Thyroid gland (tissue), 4 donors: ENCODE measurements at regions not wholly inside any gene's neighbourhood (a gene's known extent, or its start where the extent isn't known, plus 50 kb on each side); places are given as distances from the start of the nearest gene placed in this dataset.
"Not testable (repeated sequence)": the region's sequence is repeated elsewhere in the genome, so short reads cannot be mapped to it uniquely, and the experiment has no call there.

Experiments
- DNase-seq, 2 donors: peaks; one replicate each; pipeline ENCODE4 v3.0.0-alpha.2; 2019
- H3K27ac ChIP-seq, 3 donors: fragments of 200-600 bp; sonication (generic); 1 replicate in 2 of 3; 2 replicates in 1 of 3; pipeline ENCODE4 v1.5.1; 2016 to 2019; ENCODE audit warnings: mild to moderate bottlenecking in 1 of 3, moderate library complexity in 1 of 3
- H3K27me3 ChIP-seq: fragments of 200-600 bp; sonication (generic); one replicate; pipeline ENCODE4 v1.5.1; 2019
- H3K36me3 ChIP-seq, 2 donors: fragments of 200-600 bp; sonication (generic); one replicate each; pipeline ENCODE4 v1.5.1; 2016 to 2019
- H3K4me1 ChIP-seq, 2 donors: fragments of 200-600 bp; sonication (generic); one replicate each; pipeline ENCODE4 v1.5.1; 2017 to 2019
- H3K4me3 ChIP-seq, 3 donors: fragments of 200-600 bp; sonication (generic); replicated peaks in 1 of 3; 1 replicate in 2 of 3; 2 replicates in 1 of 3; pipeline ENCODE4 v1.5.1; 2016; ENCODE audit warnings: mild to moderate bottlenecking in 1 of 3
- H3K9me3 ChIP-seq: fragments of 200-600 bp; sonication (generic); one replicate; pipeline ENCODE4 v1.5.1; 2017
- POLR2A ChIP-seq, 2 donors: fragments of 450-650 bp; IDR thresholded peaks; one replicate each; pipeline ENCODE4 v1.6.1; 2017; ENCODE audit warnings: antibody characterized with exemption in 2 of 2, mild to moderate bottlenecking in 2 of 2, moderate library complexity in 1 of 2
- WGBS, 2 donors: methylation state at CpG; one replicate each; pipeline ENCODE4 v1.1.5; 2017; 5-methylcytosine and 5-hydroxymethylcytosine counted together
- intact Hi-C: fragments of 100-400 bp; cut with DNase I; formaldehyde crosslinking; loops from one replicate; pipeline ENCODE4 v1.15.1; 2023
- TF ChIP-seq, protein P1 (sequence below), 6 experiments: fragments of 200-600 bp in 3 of 6; fragments of 450-650 bp in 3 of 6; sonication (generic) in 3 of 6; IDR thresholded peaks; one replicate each; pipeline ENCODE4 v1.5.1; 2016 to 2019; ENCODE audit warnings: antibody characterized with exemption in 6 of 6, mild to moderate bottlenecking in 2 of 6, inconsistent platforms in 1 of 6, moderate library complexity in 1 of 6

DNA sequence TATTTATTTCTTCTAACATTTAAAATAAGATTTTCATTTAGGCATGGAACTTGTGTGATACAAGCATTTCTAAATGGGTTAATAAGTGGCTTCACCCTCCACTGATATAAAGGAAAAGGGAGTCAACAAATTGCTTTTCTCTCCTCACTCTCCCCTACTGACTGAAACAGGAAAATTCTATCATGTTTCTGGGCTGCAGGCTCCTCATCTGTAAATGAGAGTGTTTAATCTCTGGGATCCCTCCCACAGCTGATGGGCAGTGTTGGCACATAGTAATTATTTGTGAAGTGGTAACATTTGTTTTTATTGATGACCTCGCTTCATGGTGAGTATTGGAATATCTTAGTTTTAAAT is 69.8 kb upstream of the WARS2 start:
- intact Hi-C loops: no loop called here
- H3K9me3 ChIP-seq: no peaks in the 10 kb centered on the region
- no peak for DNase-seq
- H3K27me3 ChIP-seq: no peaks in the 10 kb centered on the region
- H3K27ac ChIP-seq: no peak overlapping the region
- no peaks in the 10 kb centered on the region for H3K4me1 ChIP-seq
- H3K4me3 ChIP-seq: no peak overlapping the region
- TF ChIP-seq POLR2A (IDR thresholded peaks at IDR 0.05): no peak
- TF ChIP-seq, protein P1, sequence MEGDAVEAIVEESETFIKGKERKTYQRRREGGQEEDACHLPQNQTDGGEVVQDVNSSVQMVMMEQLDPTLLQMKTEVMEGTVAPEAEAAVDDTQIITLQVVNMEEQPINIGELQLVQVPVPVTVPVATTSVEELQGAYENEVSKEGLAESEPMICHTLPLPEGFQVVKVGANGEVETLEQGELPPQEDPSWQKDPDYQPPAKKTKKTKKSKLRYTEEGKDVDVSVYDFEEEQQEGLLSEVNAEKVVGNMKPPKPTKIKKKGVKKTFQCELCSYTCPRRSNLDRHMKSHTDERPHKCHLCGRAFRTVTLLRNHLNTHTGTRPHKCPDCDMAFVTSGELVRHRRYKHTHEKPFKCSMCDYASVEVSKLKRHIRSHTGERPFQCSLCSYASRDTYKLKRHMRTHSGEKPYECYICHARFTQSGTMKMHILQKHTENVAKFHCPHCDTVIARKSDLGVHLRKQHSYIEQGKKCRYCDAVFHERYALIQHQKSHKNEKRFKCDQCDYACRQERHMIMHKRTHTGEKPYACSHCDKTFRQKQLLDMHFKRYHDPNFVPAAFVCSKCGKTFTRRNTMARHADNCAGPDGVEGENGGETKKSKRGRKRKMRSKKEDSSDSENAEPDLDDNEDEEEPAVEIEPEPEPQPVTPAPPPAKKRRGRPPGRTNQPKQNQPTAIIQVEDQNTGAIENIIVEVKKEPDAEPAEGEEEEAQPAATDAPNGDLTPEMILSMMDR (IDR thresholded peaks at IDR 0.05): no peak
- no peaks in the 10 kb centered on the region for H3K36me3 ChIP-seq
- WGBS, 2 donors: 97% methylated on average over 1 of the region's 1 CpG

DNA sequence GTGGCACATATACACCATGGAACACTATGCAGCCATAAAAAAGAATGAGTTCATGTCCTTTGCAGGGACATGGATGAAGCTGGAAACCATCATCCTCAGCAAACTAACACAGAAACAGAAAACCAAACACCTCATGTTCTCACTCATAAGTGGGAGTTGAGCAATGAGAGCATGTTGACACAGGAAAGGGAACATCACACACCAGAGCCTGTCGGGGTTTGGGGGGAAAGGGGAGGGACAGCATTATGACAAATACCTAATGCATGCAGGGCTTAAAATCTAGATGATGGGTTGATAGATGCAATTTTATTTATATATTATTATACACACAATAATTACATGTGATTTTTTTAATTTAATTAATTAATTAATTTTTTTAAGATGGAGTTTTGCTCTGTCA is 72.8 kb upstream of the WARS2 start:
- H3K4me1 ChIP-seq, H3K27me3 ChIP-seq, H3K4me3 ChIP-seq, DNase-seq, H3K27ac ChIP-seq, H3K36me3 ChIP-seq, H3K9me3 ChIP-seq, intact Hi-C loops: not testable (repeated sequence)
- WGBS, 2 donors: 86 to 100% methylated on average over 1 of the region's 1 CpG

DNA sequence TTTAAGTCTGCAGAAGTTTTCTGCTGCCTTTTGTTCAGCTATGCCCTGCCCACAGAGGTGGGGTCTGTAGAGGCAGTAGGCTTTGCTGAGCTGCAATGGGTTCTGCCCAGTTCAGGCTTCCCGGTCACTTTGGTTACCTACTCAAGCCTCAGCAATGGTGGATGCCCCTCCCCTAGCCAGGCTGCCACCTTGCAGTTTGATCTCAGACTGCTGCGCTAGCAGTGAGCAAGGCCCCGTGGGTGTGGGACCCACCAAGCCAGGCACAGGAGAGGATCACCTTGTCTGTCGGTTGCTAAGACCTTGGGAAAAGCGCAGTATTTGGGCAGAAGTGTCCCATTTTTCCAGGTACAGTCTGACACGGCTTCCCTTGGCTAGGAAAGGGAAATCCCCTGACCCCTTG is 74.5 kb upstream of the WARS2 start:
- DNase-seq, intact Hi-C loops, H3K4me1 ChIP-seq, H3K27me3 ChIP-seq, H3K27ac ChIP-seq, H3K4me3 ChIP-seq, H3K36me3 ChIP-seq, H3K9me3 ChIP-seq: not testable (repeated sequence)
- 93 to 98% methylated on average over 3 to 6 of the region's 6 CpGs for WGBS, 2 donors

DNA sequence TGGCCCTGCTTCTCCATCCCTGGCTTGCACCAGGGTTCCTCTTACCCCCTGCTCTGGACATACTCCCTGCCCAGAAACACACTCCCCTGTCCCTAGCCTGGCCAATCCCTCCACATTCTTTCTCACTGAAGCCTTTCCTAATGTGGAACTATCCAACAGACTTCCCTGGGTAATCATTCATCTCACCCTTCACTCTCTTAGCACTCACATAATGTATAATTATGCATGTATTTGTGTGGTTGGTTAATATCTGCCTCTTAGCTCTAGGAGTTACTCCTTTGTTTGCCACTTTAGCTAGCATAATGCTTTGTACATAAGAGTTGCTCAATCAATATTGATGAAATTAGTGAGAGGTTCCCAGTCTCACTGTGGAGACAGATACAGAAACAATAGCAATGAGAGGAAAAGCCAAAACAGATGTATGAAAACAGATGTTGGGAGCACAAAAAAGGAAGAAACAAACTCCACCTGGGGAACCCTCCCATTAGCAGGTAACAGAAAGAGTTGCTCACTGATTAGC is 76.9 kb upstream of the WARS2 start:
- Histone ChIP-seq H3K27ac (no peak overlapping the region), H3K36me3 (peaks cover 0 to 2% of the 10 kb centered on the region in 2 donors), H3K9me3 (no peaks in the 10 kb centered on the region), H3K27me3 (no peaks in the 10 kb centered on the region), H3K4me3 (no peak overlapping the region), H3K4me1 (no peaks in the 10 kb centered on the region)
- intact Hi-C loops: no loop called here
- TF ChIP-seq, protein P1 (IDR thresholded peaks at IDR 0.05): no peak
- TF ChIP-seq POLR2A (IDR thresholded peaks at IDR 0.05): no peak
- no peak for DNase-seq

DNA sequence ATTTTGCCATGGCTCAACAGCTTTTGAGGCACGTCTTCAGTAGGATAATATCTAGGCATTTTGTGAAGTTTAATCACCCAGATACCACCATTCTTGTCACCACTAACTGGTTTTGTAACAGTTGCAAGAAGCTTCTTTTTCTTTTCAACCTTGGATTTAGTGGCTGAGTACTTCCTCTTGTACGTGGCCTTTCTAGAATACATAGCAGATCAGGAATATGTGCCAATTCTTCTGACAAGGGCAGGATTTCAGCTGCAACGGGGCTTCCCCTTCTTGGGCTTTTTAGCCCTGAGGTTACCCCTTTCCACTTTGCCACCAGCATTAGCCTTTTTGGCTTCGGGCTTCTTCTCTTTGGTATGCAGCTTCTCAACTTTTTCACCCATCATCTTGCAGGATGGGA is 79.3 kb upstream of the WARS2 start:
- WGBS, 2 donors: 63 to 73% methylated on average over 4 of the region's 4 CpGs
- Histone ChIP-seq H3K4me3 (no peak overlapping the region), H3K27me3 (no peaks in the 10 kb centered on the region), H3K4me1 (no peaks in the 10 kb centered on the region), H3K27ac (no peak overlapping the region), H3K9me3 (no peaks in the 10 kb centered on the region), H3K36me3 (peaks cover 0 to 2% of the 10 kb centered on the region in 2 donors)
- intact Hi-C loops: no loop called here
- no peak for DNase-seq
- TF ChIP-seq, protein P1 (IDR thresholded peaks at IDR 0.05): no peak
- TF ChIP-seq POLR2A (IDR thresholded peaks at IDR 0.05): no peak

DNA sequence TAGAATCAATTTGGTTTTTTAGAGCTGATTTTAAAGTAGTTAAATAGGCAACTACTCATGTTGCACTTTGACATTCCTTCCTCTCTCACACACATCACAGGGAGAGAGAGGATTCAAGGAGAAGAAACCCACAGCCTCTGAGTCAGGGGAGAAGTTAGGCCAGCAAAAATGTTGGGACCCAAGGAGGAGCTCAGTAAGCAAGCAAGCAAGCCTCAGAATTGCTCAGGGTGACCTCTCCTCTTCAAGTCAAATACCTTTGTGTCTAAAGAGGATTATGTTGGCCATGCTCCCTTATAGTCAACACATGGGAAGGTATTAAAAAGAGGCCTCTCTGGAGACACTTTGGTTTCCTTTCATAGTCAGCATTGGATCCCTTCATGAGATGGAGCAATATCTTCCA is 80.5 kb upstream of the WARS2 start:
- intact Hi-C loops: no loop called here
- no peak for TF ChIP-seq POLR2A (IDR thresholded peaks at IDR 0.05)
- TF ChIP-seq, protein P1 (IDR thresholded peaks at IDR 0.05): no peak
- no peak for DNase-seq

More for the DNA sequence above, 80.5 kb upstream of the WARS2 start:
- Histone ChIP-seq H3K36me3 (peaks cover 0 to 2% of the 10 kb centered on the region in 2 donors), H3K4me1 (no peaks in the 10 kb centered on the region), H3K27ac (no peak overlapping the region), H3K27me3 (no peaks in the 10 kb centered on the region), H3K4me3 (no peak overlapping the region), H3K9me3 (no peaks in the 10 kb centered on the region)
